Colonic mucosa (tissue), 4 donors: ENCODE measurements at regions not wholly inside any gene's neighbourhood (a gene's known extent, or its start where the extent isn't known, plus 50 kb on each side); places are given as distances from the start of the nearest gene placed in this dataset.

ENCODE experiments used
- DNase-seq: peaks from one replicate; pipeline ENCODE4 v3.0.0-alpha.2; 2020
- H3K27ac ChIP-seq: fragments of 200-600 bp; one replicate; pipeline ENCODE4 v1.8.0; 2021
- H3K27me3 ChIP-seq: fragments of 200-600 bp; one replicate; pipeline ENCODE4 v1.8.0; 2021
- H3K36me3 ChIP-seq: fragments of 200-600 bp; one replicate; pipeline ENCODE4 v1.8.0; 2021
- H3K4me1 ChIP-seq: fragments of 200-600 bp; one replicate; pipeline ENCODE4 v1.8.0; 2021; ENCODE audit warnings: mild to moderate bottlenecking
- H3K4me3 ChIP-seq: fragments of 200-600 bp; one replicate; pipeline ENCODE4 v1.8.0; 2021
- H3K9ac ChIP-seq, 2 donors: one replicate each; pipeline ENCODE4 v1.7.0; 2013; ENCODE audit warnings: control low read depth in 2 of 2, low read depth in 2 of 2, low read length in 2 of 2
- H3K9me3 ChIP-seq: fragments of 200-600 bp; one replicate; pipeline ENCODE4 v1.8.0; 2021
- CTCF ChIP-seq: fragments of 200-600 bp; IDR thresholded peaks from one replicate; pipeline ENCODE4 v1.8.0; 2022; ENCODE audit warnings: antibody characterized with exemption, mild to moderate bottlenecking
- intact Hi-C: fragments of 100-400 bp; cut with DNase I; formaldehyde crosslinking; loops from one replicate; pipeline ENCODE4 v1.14.1; 2022
- donor health status: healthy.
- donor health status: DM: no; HTN: no; CAD: no.
- donor health status: DM: no; HTN: no; CAD: no.

DNA sequence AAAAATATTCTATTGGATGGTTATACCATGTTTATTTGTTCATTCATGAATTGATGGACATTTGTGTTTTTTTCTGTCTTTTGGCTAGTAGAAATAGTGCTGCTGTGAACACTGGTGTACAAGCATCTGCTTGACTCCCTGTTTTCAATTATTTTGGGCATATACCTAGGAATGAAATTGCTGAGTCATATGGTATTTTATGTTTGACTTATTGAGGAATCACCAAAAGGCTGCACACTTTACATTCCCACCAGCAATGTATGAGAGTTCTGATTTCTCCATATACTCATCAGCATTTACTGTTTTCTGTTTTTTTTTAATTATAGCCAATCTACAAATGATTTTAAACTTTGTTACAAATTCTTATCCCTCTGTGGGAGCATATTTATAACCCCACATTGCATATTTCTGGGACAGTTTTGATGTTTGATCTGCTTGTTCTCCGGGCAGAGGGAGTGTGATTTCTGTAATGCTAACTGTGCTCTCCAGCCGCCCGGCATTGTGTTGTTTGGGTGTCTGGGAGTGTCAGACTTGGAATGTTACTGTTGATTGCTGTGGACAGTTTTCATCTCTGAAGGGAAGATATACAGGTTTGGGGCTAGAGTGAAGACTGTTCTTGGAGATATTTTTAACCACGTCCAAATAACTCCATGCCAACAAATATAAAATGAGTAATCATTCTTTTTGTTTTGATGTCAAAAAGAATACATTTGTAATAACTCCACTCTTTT lies 60.5 kb upstream of the PGRMC2 start:
- H3K4me1 ChIP-seq, result no peaks in the 10 kb centered on the region
- H3K27ac ChIP-seq, result no peak overlapping the region
- H3K27me3 ChIP-seq, result no peaks in the 10 kb centered on the region
- TF ChIP-seq CTCF, result no peak
- no peak for DNase-seq
- H3K9me3 ChIP-seq, result no peaks in the 10 kb centered on the region
- no peak overlapping the region for H3K9ac ChIP-seq
- no peaks in the 10 kb centered on the region for H3K36me3 ChIP-seq
- no peak overlapping the region for H3K4me3 ChIP-seq
- intact Hi-C loops, result no loop called here

DNA sequence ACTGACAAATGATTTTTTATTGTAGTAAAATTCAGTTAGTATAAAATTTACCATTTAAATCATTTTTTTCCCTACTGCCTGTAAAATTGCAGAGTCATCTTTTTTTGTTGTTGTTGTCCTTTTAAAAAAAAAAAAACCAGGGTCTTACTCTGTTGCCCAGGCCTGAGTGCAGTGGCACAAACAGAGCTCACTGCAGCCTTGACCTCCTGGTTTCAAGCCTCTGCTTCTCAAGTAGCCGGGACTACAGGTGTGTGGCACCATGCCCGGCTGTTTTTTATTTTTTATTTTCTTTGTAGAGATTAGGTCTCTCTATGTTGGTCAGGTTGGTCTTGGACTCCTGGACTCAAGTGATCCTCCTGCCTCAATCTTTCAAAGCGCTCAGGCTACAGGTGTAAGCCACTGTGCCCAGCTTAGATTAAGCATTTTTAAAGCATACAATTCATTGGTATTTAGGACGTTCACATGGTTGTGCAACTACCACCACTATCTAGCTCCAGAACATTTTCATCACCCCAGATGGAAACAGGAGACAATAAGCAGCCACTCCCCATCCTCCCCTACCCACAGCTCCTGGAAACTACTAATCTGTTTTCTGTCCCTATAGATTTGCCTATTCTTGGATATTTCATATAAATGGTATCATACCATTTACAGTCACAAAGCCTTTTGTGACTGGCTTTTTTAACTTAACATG lies 59.7 kb upstream of the PGRMC2 start:
- Histone ChIP-seq H3K27me3 (no peaks in the 10 kb centered on the region), H3K4me3 (no peak overlapping the region), H3K4me1 (no peaks in the 10 kb centered on the region), H3K27ac (no peak overlapping the region), H3K36me3 (no peaks in the 10 kb centered on the region), H3K9ac (no peak overlapping the region), H3K9me3 (no peaks in the 10 kb centered on the region)
- intact Hi-C loops, result no loop called here
- TF ChIP-seq CTCF, result no peak
- DNase-seq, result no peak

DNA sequence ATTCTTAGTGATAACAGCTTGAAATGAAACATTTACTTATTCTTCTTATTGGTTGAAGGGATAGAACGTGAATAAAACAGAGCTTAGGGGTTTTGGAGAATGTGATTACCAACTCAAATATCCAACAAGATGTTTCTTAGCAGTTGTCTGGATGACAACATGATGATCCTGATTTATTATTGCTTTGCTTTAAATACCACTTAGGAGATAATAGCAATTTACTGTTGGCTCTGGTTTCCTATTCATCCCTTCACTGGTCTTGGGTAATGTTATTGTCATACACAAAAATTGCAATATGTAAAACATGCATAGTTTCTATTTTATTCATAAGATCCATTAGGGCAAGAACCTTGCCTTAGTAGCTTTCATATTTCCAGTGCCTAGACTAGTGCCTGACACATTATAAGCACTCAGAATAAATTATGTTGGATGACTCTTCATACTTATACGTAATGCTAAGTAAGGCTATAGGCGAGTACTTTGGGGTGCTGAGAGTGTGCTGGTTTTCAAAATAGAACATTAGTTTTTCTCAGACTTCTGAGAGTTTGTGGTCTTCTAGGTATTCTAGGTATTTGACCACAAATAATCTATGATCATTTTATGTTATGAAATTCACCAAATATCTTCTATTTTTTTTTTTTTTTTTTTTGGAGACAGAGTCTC lies 58.6 kb upstream of the PGRMC2 start:
- no peak for TF ChIP-seq CTCF
- Histone ChIP-seq H3K9me3 (no peaks in the 10 kb centered on the region), H3K9ac (no peak overlapping the region), H3K27ac (no peak overlapping the region), H3K27me3 (no peaks in the 10 kb centered on the region), H3K4me3 (no peak overlapping the region), H3K4me1 (no peaks in the 10 kb centered on the region), H3K36me3 (no peaks in the 10 kb centered on the region)
- DNase-seq, result no peak
- intact Hi-C loops, result no loop called here

DNA sequence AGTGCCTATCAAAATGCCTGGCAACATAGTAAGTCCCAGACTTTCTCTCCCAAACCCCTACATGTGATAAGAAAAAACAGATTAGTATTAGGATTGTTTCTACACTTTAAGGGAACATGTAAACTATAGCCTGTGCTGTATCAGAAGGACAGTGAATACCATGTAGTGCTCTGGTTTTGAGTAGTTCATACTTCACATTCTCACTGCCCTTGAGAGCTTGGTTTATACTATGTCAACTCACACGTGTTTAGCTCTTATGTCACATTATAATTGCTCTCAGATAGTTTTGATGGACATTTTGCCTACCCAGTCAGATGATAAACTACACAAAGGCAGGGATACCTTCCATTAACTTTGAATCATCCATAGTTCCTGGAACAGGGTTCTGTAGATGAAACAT lies 58.0 kb upstream of the PGRMC2 start:
- Histone ChIP-seq H3K36me3 (no peaks in the 10 kb centered on the region), H3K4me3 (no peak overlapping the region), H3K9me3 (no peaks in the 10 kb centered on the region), H3K4me1 (no peaks in the 10 kb centered on the region), H3K27me3 (no peaks in the 10 kb centered on the region), H3K27ac (no peak overlapping the region), H3K9ac (no peak overlapping the region)
- no peak for TF ChIP-seq CTCF
- intact Hi-C loops, result no loop called here
- no peak for DNase-seq

DNA sequence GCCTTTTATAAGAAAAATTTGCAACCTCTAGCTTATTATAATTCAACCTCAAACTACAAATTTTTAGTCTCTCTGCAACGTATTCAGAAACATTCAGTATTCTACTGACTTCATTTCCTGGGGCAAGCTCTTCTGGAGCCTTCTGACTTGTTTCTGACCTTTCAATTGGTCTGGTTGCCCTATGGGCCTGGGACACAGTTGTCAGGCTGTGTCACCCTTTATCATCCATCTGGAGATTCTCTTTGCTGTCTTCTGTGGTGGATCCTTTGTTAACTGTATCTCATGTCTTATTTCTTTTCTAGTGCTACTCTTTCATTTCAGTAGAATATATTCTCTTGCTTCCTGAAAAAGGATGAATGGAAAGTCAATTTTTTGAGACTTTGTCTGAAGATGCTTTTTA lies 55.1 kb upstream of the PGRMC2 start:
- no peaks in the 10 kb centered on the region for H3K4me1 ChIP-seq
- no peaks in the 10 kb centered on the region for H3K9me3 ChIP-seq
- intact Hi-C loops, result no loop called here
- no peak for TF ChIP-seq CTCF
- no peak overlapping the region for H3K4me3 ChIP-seq
- DNase-seq, result no peak
- no peaks in the 10 kb centered on the region for H3K27me3 ChIP-seq
- no peak overlapping the region for H3K27ac ChIP-seq
- H3K9ac ChIP-seq, result no peak overlapping the region
- H3K36me3 ChIP-seq, result no peaks in the 10 kb centered on the region
